HuH-7 (cell line): ENCODE measurements at regions not wholly inside any gene's neighbourhood (a gene's known extent, or its start where the extent isn't known, plus 50 kb on each side); places are given as distances from the start of the nearest gene placed in this dataset.

Experiments
- DNase-seq: peaks from one replicate; pipeline ENCODE4 v3.0.0; 2011; ENCODE audit warnings: low spot score

DNA sequence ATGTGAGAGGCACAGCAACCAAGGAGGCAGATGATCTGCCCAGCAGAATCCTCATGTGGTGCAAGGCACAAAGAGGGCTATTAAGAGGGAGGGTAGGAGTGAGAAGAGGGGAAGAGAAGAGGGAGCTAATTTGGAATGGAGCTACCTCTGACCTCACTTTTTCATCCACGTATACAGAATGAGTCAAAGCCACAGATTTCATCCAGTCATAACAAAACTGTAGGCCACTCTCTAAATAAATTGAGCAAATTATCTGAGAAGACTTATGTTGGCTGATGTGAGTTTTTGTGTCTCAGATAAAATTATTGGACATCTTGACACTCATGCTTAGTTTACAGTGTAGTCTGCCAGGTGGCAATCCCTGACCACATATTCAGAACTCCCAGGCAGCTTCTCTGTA, 325.6 kb downstream of the TTLL7 start:
- DNase-seq, result no peak

- DNase-seq, result no peak
Observed at GRCh38 chr1:83671586-83671985, 327.3 kb downstream of the TTLL7 start.

DNA sequence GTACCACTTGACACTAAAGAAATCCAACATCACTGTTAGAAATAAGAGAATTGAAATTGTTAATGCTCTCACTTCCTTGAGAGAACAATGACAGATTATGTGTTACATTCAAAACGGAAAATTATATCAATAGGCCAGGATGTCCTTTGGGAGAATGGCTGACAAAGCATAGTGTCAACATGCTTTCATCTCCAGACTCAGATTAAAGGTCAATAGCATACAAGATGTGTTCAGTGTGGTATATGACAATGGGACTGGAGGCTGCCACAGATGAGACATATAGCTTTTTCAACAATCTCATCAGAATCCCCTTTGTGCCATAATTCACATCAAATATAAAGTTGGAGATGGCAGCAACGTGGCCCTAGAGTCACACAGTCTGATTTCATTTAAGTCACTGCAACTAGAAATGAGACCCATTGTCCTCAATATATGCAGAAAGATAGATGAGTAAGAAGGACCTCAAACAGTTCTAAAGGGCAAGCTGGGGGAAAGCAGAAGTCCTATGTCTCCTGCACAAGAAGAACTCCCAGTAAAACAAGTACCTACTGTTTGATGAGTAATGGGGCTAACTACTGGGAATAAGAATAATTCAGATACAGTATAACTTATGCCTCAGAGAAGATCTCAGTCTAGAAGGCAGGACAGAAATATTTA, 327.9 kb downstream of the TTLL7 start:
- no peak for DNase-seq

- DNase-seq, result no peak
Observed at GRCh38 chr1:83641796-83642443, 357.0 kb downstream of the TTLL7 start.

- no peak for DNase-seq
Observed at GRCh38 chr1:83641206-83641658, 357.7 kb downstream of the TTLL7 start.

DNA sequence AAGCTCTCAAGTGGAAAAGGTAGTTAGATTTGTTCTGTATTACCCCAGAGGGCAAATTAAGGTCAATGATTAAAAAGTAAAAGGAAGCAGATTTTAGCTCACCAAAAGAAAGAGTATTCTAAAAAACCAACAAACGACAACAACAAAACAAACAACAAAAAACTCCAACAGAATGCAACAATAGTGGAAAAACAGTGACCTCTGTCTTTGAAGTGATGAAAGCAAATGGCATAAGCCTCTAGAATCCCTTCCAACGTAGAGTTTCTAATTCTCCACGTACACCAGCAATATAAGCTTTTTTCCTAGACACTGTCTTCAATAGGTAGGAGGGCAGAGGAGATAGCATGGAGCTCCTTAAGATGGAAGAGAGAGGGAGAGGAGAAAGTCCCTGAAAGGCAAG, 359.1 kb downstream of the TTLL7 start:
- DNase-seq, result no peak

DNA sequence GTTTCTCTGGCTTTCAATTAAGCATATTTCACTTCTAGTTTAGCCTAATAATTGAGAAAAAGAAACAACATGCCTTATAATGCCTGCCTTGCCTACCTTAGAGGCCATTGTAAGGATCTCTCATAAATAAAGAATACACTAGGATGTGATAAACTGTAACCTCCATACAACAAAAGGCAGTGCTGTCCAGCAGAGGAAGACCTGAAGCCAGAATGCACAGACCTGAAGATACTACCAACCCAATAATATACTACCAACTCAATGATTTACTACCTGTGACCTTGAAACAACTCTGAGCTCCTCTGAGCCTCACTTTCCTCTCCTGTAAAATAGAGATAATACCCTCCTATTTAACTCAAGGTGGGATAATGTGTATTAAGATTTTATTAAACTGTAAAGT, 361.3 kb downstream of the TTLL7 start:
- DNase-seq, result no peak

GRCh38 chr1:83637009-83637408, 361.9 kb downstream of the TTLL7 start:
- DNase-seq, result no peak

DNA sequence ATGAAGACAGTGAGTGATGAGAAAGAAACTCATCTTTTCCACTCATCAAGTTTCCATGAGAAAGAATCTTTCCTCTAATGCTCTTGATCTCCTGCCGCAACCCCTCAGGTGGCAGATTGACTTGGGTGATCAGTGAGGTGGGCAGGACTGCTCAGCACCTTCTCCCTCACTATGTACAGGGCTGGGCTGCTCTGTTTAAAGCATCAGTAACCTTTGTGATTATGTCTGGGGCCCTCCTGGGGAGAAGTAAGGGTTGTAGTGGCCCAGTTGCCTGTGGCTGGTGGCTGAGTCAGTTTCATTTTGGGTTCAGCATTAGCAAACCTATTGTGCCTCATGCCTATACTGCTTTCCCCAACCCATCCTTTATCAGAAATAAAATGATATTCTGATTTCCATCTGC, 366.0 kb downstream of the TTLL7 start:
- DNase-seq, result no peak

DNA sequence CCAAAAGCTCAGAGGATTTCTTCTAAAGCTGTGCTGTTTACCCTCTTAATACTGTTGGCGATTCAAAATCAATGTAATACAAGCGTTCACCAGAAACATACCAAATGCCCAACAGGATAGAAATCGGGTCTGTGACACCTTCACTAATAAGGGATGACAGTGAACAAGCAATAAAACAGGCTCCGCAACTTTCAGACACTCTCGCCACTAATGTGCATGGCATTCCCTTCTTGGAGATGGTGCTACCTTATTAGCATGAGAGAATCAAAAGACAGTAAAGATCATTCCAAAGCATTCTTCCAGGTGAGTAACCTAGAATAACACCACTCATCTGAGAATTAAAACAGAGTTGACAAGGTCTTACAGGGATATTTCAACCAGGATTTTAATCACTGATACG, 367.1 kb downstream of the TTLL7 start:
- DNase-seq, result no peak

GRCh38 chr1:83627045-83627444, 371.9 kb downstream of the TTLL7 start:
- no peak for DNase-seq

GRCh38 chr1:83626603-83627002, 372.3 kb downstream of the TTLL7 start:
- no peak for DNase-seq

DNA sequence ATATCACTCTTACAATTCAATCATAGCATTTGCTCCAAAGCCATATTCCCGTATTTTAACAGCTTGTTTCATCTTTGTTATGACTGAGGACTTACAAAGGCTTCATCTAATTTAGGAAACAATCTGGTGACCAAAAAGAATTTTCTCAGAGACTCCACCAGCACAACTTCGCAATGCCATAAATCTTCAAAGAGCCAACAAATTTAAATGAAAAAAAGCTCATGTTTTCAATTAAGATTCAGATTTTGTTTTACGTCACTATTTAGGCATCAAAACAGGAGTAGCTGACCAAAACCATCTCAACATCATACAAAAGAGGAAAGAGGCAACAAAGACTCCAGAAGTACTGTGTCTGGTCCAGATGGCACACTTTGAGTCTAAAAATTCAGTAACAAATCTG, 373.3 kb downstream of the TTLL7 start:
- no peak for DNase-seq

GRCh38 chr1:83620016-83620415, 378.9 kb downstream of the TTLL7 start:
- no peak for DNase-seq

- DNase-seq, result no peak
Observed at GRCh38 chr1:83619170-83619896, 379.6 kb downstream of the TTLL7 start.

GRCh38 chr1:83617883-83618282, 381.0 kb downstream of the TTLL7 start:
- no peak for DNase-seq

DNA sequence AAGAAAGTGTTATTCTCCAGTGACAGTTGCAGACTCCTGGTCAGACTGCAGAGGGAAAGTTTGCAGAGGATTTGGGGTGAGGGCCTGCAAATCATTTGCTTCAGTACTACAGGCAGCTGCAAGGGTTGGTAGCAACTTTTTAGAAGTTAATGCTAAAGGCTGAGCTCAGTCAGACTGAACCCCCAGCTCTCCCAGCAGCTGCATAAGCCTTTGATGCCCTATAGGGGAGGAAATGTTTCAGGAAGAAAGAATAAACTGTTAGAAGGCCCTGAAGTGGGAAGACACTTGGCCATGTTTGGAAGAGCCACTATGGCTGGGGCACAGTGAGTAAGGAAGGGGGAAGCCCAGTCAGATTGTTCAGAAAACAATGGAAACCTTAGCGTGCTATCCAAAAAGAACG, 383.6 kb downstream of the TTLL7 start:
- DNase-seq, result no peak

- no peak for DNase-seq
Observed at GRCh38 chr1:83606416-83606955, 392.4 kb downstream of the TTLL7 start.

DNA sequence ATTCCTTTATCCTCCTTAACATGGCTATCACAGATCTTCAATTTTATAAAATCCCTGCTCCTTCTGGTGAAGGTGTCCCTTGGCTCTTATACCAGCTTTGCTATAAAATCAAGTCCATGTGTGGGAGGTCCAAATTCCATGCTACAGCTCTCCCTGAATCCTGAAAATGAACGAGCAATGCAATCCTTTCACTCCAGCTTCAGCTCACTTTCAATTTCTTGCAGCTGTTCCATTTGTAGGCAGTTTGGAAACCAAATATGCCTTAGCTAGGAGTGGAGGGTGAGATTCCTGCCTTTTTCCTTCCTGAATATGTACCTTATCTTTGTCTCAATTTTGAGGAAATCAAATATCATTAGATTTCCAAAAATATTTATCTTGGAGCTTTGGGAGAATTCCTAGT, 402.6 kb downstream of the TTLL7 start:
- DNase-seq, result no peak

DNA sequence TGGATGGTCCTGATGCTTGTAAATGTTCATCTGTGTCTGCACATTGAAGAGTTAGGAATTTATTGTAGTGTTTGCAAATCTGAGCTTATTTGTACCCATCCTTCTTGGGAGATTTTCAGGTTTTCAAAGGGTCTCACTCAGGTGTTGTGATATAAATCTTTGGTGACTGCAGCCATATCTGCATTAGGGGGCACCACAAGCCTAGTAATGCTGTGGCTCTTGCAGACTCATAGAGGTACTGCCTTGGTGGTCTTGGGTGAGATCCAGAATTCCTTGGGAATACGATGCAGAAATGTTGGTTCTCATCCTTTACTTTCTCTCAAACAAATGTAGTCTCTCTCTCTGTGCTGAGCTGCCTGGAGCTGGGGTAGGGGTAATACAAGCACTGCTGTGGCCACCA, 405.9 kb downstream of the TTLL7 start:
- DNase-seq, result no peak

- no peak for DNase-seq
Observed at GRCh38 chr1:83588140-83588539, 410.8 kb downstream of the TTLL7 start.

GRCh38 chr1:83583351-83584014, 415.4 kb downstream of the TTLL7 start:
- no peak for DNase-seq

DNA sequence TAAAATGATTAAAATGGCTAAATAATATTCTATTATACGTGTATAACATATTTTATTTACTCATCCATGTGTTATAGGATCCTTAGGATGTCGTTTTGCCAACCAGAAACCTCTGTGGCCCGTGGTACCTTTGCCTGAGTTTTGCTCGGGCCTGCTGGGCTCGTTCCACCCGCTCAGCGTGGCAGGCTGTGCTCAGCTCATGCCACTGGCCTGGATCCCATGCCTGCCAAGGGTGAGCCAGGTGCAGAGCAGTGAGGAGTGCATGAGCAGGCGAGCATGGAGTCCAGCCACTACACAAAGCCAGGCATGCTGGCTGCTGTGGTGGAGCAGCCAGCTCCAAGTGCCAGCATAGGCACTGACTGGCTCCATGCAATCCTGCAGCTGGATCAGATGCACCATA, 417.2 kb downstream of the TTLL7 start:
- DNase-seq, result no peak
